Liver (tissue), 8 donors: ENCODE measurements at regions not wholly inside any gene's neighbourhood (a gene's known extent, or its start where the extent isn't known, plus 50 kb on each side); places are given as distances from the start of the nearest gene placed in this dataset.

Experiments used
- DNase-seq: peaks from one replicate; pipeline ENCODE4 v3.0.0-alpha.2; 2017; ENCODE audit warnings: low spot score
- H3K27ac ChIP-seq, 2 donors: one replicate each; pipeline ENCODE4 v1.7.0; 2013; ENCODE audit warnings: inconsistent platforms in 2 of 2, low read length in 2 of 2, control low read depth in 1 of 2, low read depth in 1 of 2, mild to moderate bottlenecking in 1 of 2
- H3K27me3 ChIP-seq, 4 donors: one replicate each; pipeline versions ENCODE4 v1.6.1 to v1.7.0; 2013; ENCODE audit warnings: low read length in 3 of 4, inconsistent platforms in 1 of 4, mild to moderate bottlenecking in 1 of 4, moderate library complexity in 1 of 4; ENCODE audit not compliant: control insufficient read depth in 4 of 4, insufficient read depth in 4 of 4
- H3K36me3 ChIP-seq, 4 donors: one replicate each; pipeline versions ENCODE4 v1.6.1 to v1.7.0; 2013; ENCODE audit warnings: low read length in 3 of 4, mild to moderate bottlenecking in 3 of 4, low read depth in 1 of 4, moderate library complexity in 1 of 4; ENCODE audit not compliant: control insufficient read depth in 4 of 4, insufficient read depth in 3 of 4
- H3K4me1 ChIP-seq, 4 donors: one replicate each; pipeline versions ENCODE4 v1.6.1 to v1.7.0; 2013; ENCODE audit warnings: low read length in 3 of 4, mild to moderate bottlenecking in 3 of 4, moderate library complexity in 1 of 4; ENCODE audit not compliant: control insufficient read depth in 4 of 4, insufficient read depth in 4 of 4
- H3K4me3 ChIP-seq, 3 donors: one replicate each; pipeline versions ENCODE4 v1.6.1 to v1.7.0; 2013; ENCODE audit warnings: low read length in 3 of 3, control low read depth in 1 of 3, low read depth in 1 of 3, mild to moderate bottlenecking in 1 of 3
- H3K9ac ChIP-seq, 2 donors: one replicate each; pipeline ENCODE4 v1.7.0; 2013; ENCODE audit warnings: low read length in 2 of 2, mild to moderate bottlenecking in 2 of 2, moderate library complexity in 2 of 2, control low read depth in 1 of 2, low read depth in 1 of 2
- H3K9me3 ChIP-seq, 4 donors: one replicate each; pipeline versions ENCODE4 v1.6.1 to v1.7.0; 2013; ENCODE audit warnings: low read length in 3 of 4; ENCODE audit not compliant: control insufficient read depth in 4 of 4
- ATF3 ChIP-seq: IDR thresholded peaks from 2 replicates; pipeline ENCODE4 v1.6.1; 2016; ENCODE audit warnings: antibody characterized with exemption
- CTCF ChIP-seq: fragments of 150-350 bp; IDR thresholded peaks from 2 replicates; pipeline ENCODE4 v1.5.1; 2017; ENCODE audit warnings: improper control_type of control experiment, low read depth, low read length; ENCODE audit not compliant: missing input control
- FOXA1 ChIP-seq: IDR thresholded peaks from 2 replicates; pipeline ENCODE4 v1.6.1; 2016; ENCODE audit warnings: antibody characterized with exemption
- FOXA2 ChIP-seq: IDR thresholded peaks from 2 replicates; pipeline ENCODE4 v1.6.1; 2016; ENCODE audit warnings: antibody characterized with exemption
- GABPA ChIP-seq, 2 donors: IDR thresholded peaks in 1 of 2; conservative IDR thresholded peaks in 1 of 2; 2 replicates each; pipeline ENCODE4 v1.6.1; 2016; ENCODE audit warnings: antibody characterized with exemption in 2 of 2, mild to moderate bottlenecking in 1 of 2, moderate library complexity in 1 of 2
- HNF4A ChIP-seq, 2 donors: conservative IDR thresholded peaks; 2 replicates each; pipeline ENCODE4 v1.6.1; 2016; ENCODE audit warnings: antibody characterized with exemption in 2 of 2, mild to moderate bottlenecking in 2 of 2
- HNF4G ChIP-seq: IDR thresholded peaks from 2 replicates; pipeline ENCODE4 v1.6.1; 2016; ENCODE audit warnings: antibody characterized with exemption
- MAX ChIP-seq: IDR thresholded peaks from 2 replicates; pipeline ENCODE4 v1.6.1; 2016; ENCODE audit warnings: antibody characterized with exemption
- NR2F2 ChIP-seq: IDR thresholded peaks from 2 replicates; pipeline ENCODE4 v1.6.1; 2016; ENCODE audit warnings: antibody characterized with exemption
- REST ChIP-seq: IDR thresholded peaks from 2 replicates; pipeline ENCODE4 v1.6.1; 2016; ENCODE audit warnings: antibody characterized with exemption, mild to moderate bottlenecking
- SP1 ChIP-seq: IDR thresholded peaks from 2 replicates; pipeline ENCODE4 v1.6.1; 2018; ENCODE audit warnings: antibody characterized with exemption, mild to moderate bottlenecking
- ZBTB33 ChIP-seq: IDR thresholded peaks from 2 replicates; pipeline ENCODE4 v1.6.1; 2016; ENCODE audit warnings: antibody characterized with exemption
- WGBS: extraction: QIAGEN DNeasy Blood & Tissue Kit; methylation state at CpG from one replicate; pipeline ENCODE4 v1.1.7; 2013; 5-methylcytosine and 5-hydroxymethylcytosine counted together
- donor health status: healthy.
- donor health status: healthy.
- donor health status: healthy.
- donor health status: healthy.
- donor health status: healthy.

- TF ChIP-seq ATF3, result no peak
Observed at GRCh38 chr4:31545755-31546154, 825.6 kb downstream of the PCDH7 start.

GRCh38 chr4:31548021-31548420 lies 827.9 kb downstream of the PCDH7 start:
- Histone ChIP-seq H3K27me3 (no peaks in the 10 kb centered on the region), H3K9me3 (no peaks in the 10 kb centered on the region), H3K4me3 (no peak overlapping the region), H3K4me1 (no peaks in the 10 kb centered on the region), H3K9ac (no peak overlapping the region), H3K36me3 (no peaks in the 10 kb centered on the region), H3K27ac (no peak overlapping the region)
- no peak for DNase-seq
- no peak for TF ChIP-seq GABPA (IDR thresholded peaks at IDR 0.05 in 1 of 2, conservative IDR thresholded peaks at IDR 0.05 in 1 of 2)
- no peak for TF ChIP-seq NR2F2
- no peak for TF ChIP-seq HNF4G
- no peak for TF ChIP-seq REST
- no peak for TF ChIP-seq FOXA2
- no peak for TF ChIP-seq ZBTB33
- TF ChIP-seq SP1, result no peak
- TF ChIP-seq MAX, result no peak
- no peak for TF ChIP-seq ATF3
- TF ChIP-seq CTCF, result no peak
- TF ChIP-seq FOXA1, result no peak
- no peak for TF ChIP-seq HNF4A (conservative IDR thresholded peaks at IDR 0.05)
- 54% methylated on average over 2 of the region's 2 CpGs for WGBS

More at GRCh38 chr4:31545755-31546154, 825.6 kb downstream of the PCDH7 start:
- 81% methylated on average over 1 of the region's 1 CpG for WGBS
- H3K27me3 ChIP-seq, result no peaks in the 10 kb centered on the region
- no peak overlapping the region for H3K4me3 ChIP-seq
- no peaks in the 10 kb centered on the region for H3K4me1 ChIP-seq
- no peaks in the 10 kb centered on the region for H3K9me3 ChIP-seq
- no peak overlapping the region for H3K27ac ChIP-seq
- DNase-seq, result no peak
- no peak overlapping the region for H3K9ac ChIP-seq
- no peaks in the 10 kb centered on the region for H3K36me3 ChIP-seq
